BJ (cell line): ENCODE measurements at regions not wholly inside any gene's neighbourhood (a gene's known extent, or its start where the extent isn't known, plus 50 kb on each side); places are given as distances from the start of the nearest gene placed in this dataset.

Source experiments
- CTCF ChIA-PET: fragments of 350-600 bp; formaldehyde crosslinking; extraction: SDS; loops from one replicate; lab custom pipeline; 2021; ENCODE audit warnings: antibody characterized with exemption, inconsistent platforms; lab: Yijun Ruan, JAX
- POLR2A ChIA-PET: fragments of 300-600 bp; sonication (Branson Sonifier 250); formaldehyde crosslinking; extraction: SDS; loops from one replicate; lab custom pipeline; 2021; ENCODE audit warnings: antibody characterized with exemption; lab: Charles Lee
- DNase-seq: peaks from one replicate; pipeline ENCODE4 v3.0.0-alpha.2; 2011; ENCODE audit warnings: low read depth
- H3K27me3 ChIP-seq: 2 replicates; pipeline ENCODE4 v1.6.0; 2011; ENCODE audit warnings: low read length; ENCODE audit not compliant: control insufficient read depth, insufficient read depth
- H3K36me3 ChIP-seq: 2 replicates; pipeline ENCODE4 v1.5.1; 2011; ENCODE audit warnings: low read length; ENCODE audit not compliant: control insufficient read depth, insufficient read depth
- H3K4me3 ChIP-seq: 2 replicates; pipeline ENCODE4 v1.5.1; 2011; ENCODE audit warnings: low read depth, mild to moderate bottlenecking, control low read depth, low read length
- CTCF ChIP-seq: IDR thresholded peaks from 2 replicates; pipeline ENCODE4 v1.5.1; 2011; ENCODE audit warnings: low read depth, mild to moderate bottlenecking, control low read depth, inconsistent platforms, low read length, moderate library complexity; ENCODE audit not compliant: insufficient read depth

- Histone ChIP-seq H3K4me3 (no peak overlapping the region), H3K36me3 (no peaks in the 10 kb centered on the region), H3K27me3 (no peaks in the 10 kb centered on the region; the same call in 1 of the 2 replicates)
- ChIA-PET CTCF (interaction anchor here (0.6 kb wide), 2 partner anchors 13 to 52 kb away, joined by 3 read pairs; no protein-coding TSS in a partner anchor), POLR2A (no interaction called here)
- no peak for TF ChIP-seq CTCF
- no peak for DNase-seq
Measured at GRCh38 chr11:70517203-70517602, 118.9 kb downstream of the CTTN start.

- no peaks in the 10 kb centered on the region for H3K36me3 ChIP-seq
- ChIA-PET POLR2A (no interaction called here), CTCF (interaction anchor here (0.6 to 1.3 kb wide), 2 partner anchors 22 to 53 kb away, joined by 3 to 4 read pairs; no protein-coding TSS in a partner anchor)
- H3K4me3 ChIP-seq: no peak overlapping the region
- peak; percentile 23 for DNase-seq
- TF ChIP-seq CTCF: no peak
- no peaks in the 10 kb centered on the region; the same call in 1 of the 2 replicates for H3K27me3 ChIP-seq
Measured at GRCh38 chr11:70517988-70518907, 119.9 kb downstream of the CTTN start.

- Histone ChIP-seq H3K36me3 (no peaks in the 10 kb centered on the region), H3K4me3 (no peak overlapping the region), H3K27me3 (no peaks in the 10 kb centered on the region; the same call in 1 of the 2 replicates)
- ChIA-PET POLR2A (no interaction called here), CTCF (interaction anchor here (1.3 kb wide), 1 partner anchor 23 kb away, joined by 4 read pairs; no protein-coding TSS in a partner anchor)
- TF ChIP-seq CTCF: no peak
- DNase-seq: no peak
Measured at GRCh38 chr11:70519117-70519516, 120.8 kb downstream of the CTTN start.

GRCh38 chr11:70521475-70522308 is 123.4 kb downstream of the CTTN start:
- ChIA-PET CTCF (no interaction called here), POLR2A (no interaction called here)
- DNase-seq: no peak
- Histone ChIP-seq H3K4me3 (no peak overlapping the region), H3K27me3 (no peaks in the 10 kb centered on the region; the same call in 1 of the 2 replicates), H3K36me3 (no peaks in the 10 kb centered on the region)
- TF ChIP-seq CTCF: no peak

- no peak for DNase-seq
- POLR2A ChIA-PET: no interaction called here
- Histone ChIP-seq H3K36me3 (no peaks in the 10 kb centered on the region), H3K27me3 (no peaks in the 10 kb centered on the region; the same call in 1 of the 2 replicates), H3K4me3 (no peak overlapping the region)
- CTCF ChIA-PET: no interaction called here
- TF ChIP-seq CTCF: no peak
Measured at GRCh38 chr11:70522309-70522592, 123.9 kb downstream of the CTTN start.
